CD14-positive monocyte (primary cell): ENCODE measurements at regions not wholly inside any gene's neighbourhood (a gene's known extent, or its start where the extent isn't known, plus 50 kb on each side); places are given as distances from the start of the nearest gene placed in this dataset.

ENCODE experiments used
- DNase-seq, 3 donors: peaks; one replicate each; pipeline ENCODE4 v3.0.0-alpha.2; 2011 to 2022
- H2AFZ ChIP-seq: 2 replicates; pipeline ENCODE4 v1.6.0; 2012; ENCODE audit warnings: mild to moderate bottlenecking, low read depth, low read length, inconsistent platforms; ENCODE audit not compliant: insufficient read depth, poor library complexity, severe bottlenecking
- H3K27ac ChIP-seq, 2 donors: 1 replicate in 1 of 2; 2 replicates in 1 of 2; pipeline ENCODE4 v1.5.1; 2012 to 2013; ENCODE audit warnings: low read length in 2 of 2, control low read depth in 1 of 2, inconsistent platforms in 1 of 2, low read depth in 1 of 2, mild to moderate bottlenecking in 1 of 2
- H3K27me3 ChIP-seq, 2 donors: one replicate each; pipeline versions ENCODE4 v1.6.0 to v1.6.1; 2011 to 2013; ENCODE audit warnings: low read length in 2 of 2; ENCODE audit not compliant: control insufficient read depth in 2 of 2, insufficient read depth in 2 of 2
- H3K36me3 ChIP-seq, 2 donors: replicated peaks in 1 of 2; 1 replicate in 1 of 2; 2 replicates in 1 of 2; pipeline versions ENCODE4 v1.5.1 to v1.6.1; 2012 to 2013; ENCODE audit warnings: low read length in 2 of 2, control low read depth in 1 of 2, inconsistent platforms in 1 of 2, mild to moderate bottlenecking in 1 of 2; ENCODE audit not compliant: insufficient read depth in 2 of 2, control insufficient read depth in 1 of 2
- H3K4me1 ChIP-seq, 2 donors: 1 replicate in 1 of 2; 2 replicates in 1 of 2; pipeline versions ENCODE4 v1.5.1 to v1.6.1; 2012 to 2013; ENCODE audit warnings: low read length in 2 of 2, control low read depth in 1 of 2, inconsistent platforms in 1 of 2, mild to moderate bottlenecking in 1 of 2, moderate library complexity in 1 of 2; ENCODE audit not compliant: insufficient read depth in 2 of 2, control insufficient read depth in 1 of 2
- H3K4me2 ChIP-seq: replicated peaks from 2 replicates; pipeline ENCODE3; 2012; ENCODE audit warnings: low read length, moderate library complexity, mild to moderate bottlenecking; ENCODE audit not compliant: poor library complexity, severe bottlenecking; ENCODE audit errors: extremely low read depth
- H3K4me3 ChIP-seq, 3 experiments: fragments of 200-600 bp in 1 of 3; sonication (generic) in 1 of 3; replicated peaks in 1 of 3; 1 replicate in 2 of 3; 2 replicates in 1 of 3; pipeline ENCODE4 v1.5.1; 2011 to 2013; ENCODE audit warnings: low read length in 3 of 3, mild to moderate bottlenecking in 3 of 3, control low read depth in 2 of 3, low read depth in 2 of 3, inconsistent platforms in 1 of 3, moderate library complexity in 1 of 3
- H3K79me2 ChIP-seq: 2 replicates; pipeline ENCODE4 v1.6.0; 2012; ENCODE audit warnings: mild to moderate bottlenecking, control low read depth, inconsistent platforms, low read length, moderate library complexity; ENCODE audit not compliant: insufficient read depth
- H3K9ac ChIP-seq: 2 replicates; pipeline ENCODE4 v1.6.0; 2017; ENCODE audit warnings: low read length, mild to moderate bottlenecking; ENCODE audit not compliant: insufficient read depth, poor library complexity, severe bottlenecking
- H3K9me3 ChIP-seq, 2 donors: replicated peaks in 1 of 2; 1 replicate in 1 of 2; 2 replicates in 1 of 2; pipeline versions ENCODE4 v1.5.1 to v1.6.1; 2012 to 2013; ENCODE audit warnings: low read length in 2 of 2, control low read depth in 1 of 2; ENCODE audit not compliant: control insufficient read depth in 1 of 2, insufficient read depth in 1 of 2
- H4K20me1 ChIP-seq: 2 replicates; pipeline ENCODE4 v1.6.0; 2012; ENCODE audit warnings: mild to moderate bottlenecking, low read length, control low read depth, moderate library complexity; ENCODE audit not compliant: insufficient read depth
- H3K27ac Mint-ChIP-seq, 7 donors: one replicate each; pipeline ENCODE4 v1.8.0; 2020; ENCODE audit warnings: mild to moderate bottlenecking in 7 of 7, mixed read lengths in 7 of 7, moderate library complexity in 6 of 7, inconsistent platforms in 2 of 7
- H3K27me3 Mint-ChIP-seq, 3 donors: one replicate each; pipeline ENCODE4 v1.8.0; 2021 to 2022; ENCODE audit warnings: low read depth in 3 of 3, mild to moderate bottlenecking in 3 of 3, mixed read lengths in 3 of 3, moderate library complexity in 3 of 3, inconsistent platforms in 1 of 3
- H3K36me3 Mint-ChIP-seq, 2 donors: one replicate each; pipeline ENCODE4 v1.8.0; 2020; ENCODE audit warnings: mixed read lengths in 2 of 2, inconsistent platforms in 1 of 2, mild to moderate bottlenecking in 1 of 2
- H3K4me1 Mint-ChIP-seq: one replicate; pipeline ENCODE4 v1.8.0; 2020; ENCODE audit warnings: mild to moderate bottlenecking, mixed read lengths
- H3K4me3 Mint-ChIP-seq, 2 donors: one replicate each; pipeline ENCODE4 v1.8.0; 2020; ENCODE audit warnings: mild to moderate bottlenecking in 2 of 2, mixed read lengths in 2 of 2, moderate library complexity in 1 of 2
- H3K9me3 Mint-ChIP-seq, 7 donors: one replicate each; pipeline ENCODE4 v1.8.0; 2020 to 2022; ENCODE audit warnings: mixed read lengths in 7 of 7, mild to moderate bottlenecking in 6 of 7, moderate library complexity in 6 of 7, inconsistent platforms in 2 of 7
- CTCF ChIP-seq: fragments of 200-600 bp; IDR thresholded peaks from one replicate; pipeline ENCODE4 v1.8.0; 2022; ENCODE audit warnings: antibody characterized with exemption, mild to moderate bottlenecking
- WGBS: methylation state at CpG from one replicate; pipeline ENCODE4 v1.1.5; 2013; ENCODE audit warnings: missing lambda C conversion rate; ENCODE audit not compliant: insufficient coverage; 5-methylcytosine and 5-hydroxymethylcytosine counted together
- intact Hi-C, 2 donors: fragments of 100-400 bp; cut with micrococcal nuclease; formaldehyde crosslinking; loops; one replicate each; pipeline versions ENCODE4 v1.15.0 to v1.15.1; 2023

DNA sequence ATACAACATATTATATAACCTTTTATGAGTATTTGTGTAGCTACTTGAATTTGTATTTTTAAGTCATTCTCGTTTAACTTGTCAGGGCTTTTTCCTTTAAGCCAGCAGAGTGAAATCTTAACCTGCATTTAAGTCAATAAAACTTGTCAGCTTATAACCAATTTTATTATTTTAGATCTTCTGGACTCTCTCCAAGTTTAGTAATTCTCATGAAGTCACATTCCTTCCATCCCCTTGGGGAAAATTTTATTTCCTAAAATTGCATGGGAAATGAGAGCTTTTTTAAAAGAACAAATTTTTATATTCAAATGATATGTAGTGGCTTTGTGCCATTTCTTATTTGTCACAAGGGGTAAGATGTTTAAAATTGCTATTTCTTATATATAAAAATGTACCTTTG lies 74.0 kb downstream of the SEPTIN7 start:
- H4K20me1 ChIP-seq = peaks cover 3% of the 10 kb centered on the region
- Mint-ChIP-seq H3K36me3 (peaks cover 33 to 50% of the 10 kb centered on the region in 2 donors), H3K27me3 (no peaks in the 10 kb centered on the region), H3K27ac (no peak overlapping the region), H3K4me3 (no peak overlapping the region), H3K9me3 (no peaks in the 10 kb centered on the region), H3K4me1 (no peaks in the 10 kb centered on the region)
- H3K9me3 ChIP-seq = no peaks in the 10 kb centered on the region
- H2AFZ ChIP-seq = no peak overlapping the region
- intact Hi-C loops = no loop called here
- peaks cover 11% of the 10 kb centered on the region for H3K79me2 ChIP-seq
- no peak overlapping the region for H3K27ac ChIP-seq
- no peak overlapping the region for H3K9ac ChIP-seq
- no peak overlapping the region for H3K4me3 ChIP-seq
- peaks cover 25 to 69% of the 10 kb centered on the region in 2 donors for H3K36me3 ChIP-seq
- no peaks in the 10 kb centered on the region for H3K27me3 ChIP-seq
- DNase-seq = no peak
- WGBS = no CpG with 5 or more reads among the region's 1 CpG
- H3K4me1 ChIP-seq = no peaks in the 10 kb centered on the region
- no peak for TF ChIP-seq CTCF
- H3K4me2 ChIP-seq = no peak overlapping the region

DNA sequence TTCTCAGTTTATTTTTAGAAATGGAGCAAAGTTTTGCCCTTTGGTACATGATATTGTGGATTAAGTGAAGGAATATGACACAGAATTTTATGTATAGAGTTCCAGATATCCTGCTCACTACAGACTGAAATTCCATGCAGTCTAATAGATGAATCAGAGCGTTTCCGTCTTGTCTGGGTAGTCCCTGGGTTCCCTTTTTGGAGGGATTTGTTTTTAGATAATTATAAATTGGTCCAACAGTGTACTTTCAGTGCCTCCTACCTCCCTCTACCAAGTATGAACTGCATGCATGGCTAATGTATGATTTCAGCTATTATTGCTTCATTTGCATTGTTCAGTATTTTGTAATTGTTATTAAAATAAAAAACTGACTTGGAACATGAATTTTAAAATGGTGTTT lies 74.4 kb downstream of the SEPTIN7 start:
- no peak for DNase-seq
- H3K27ac Mint-ChIP-seq = no peak overlapping the region
- WGBS = no CpG with 5 or more reads among the region's 2 CpGs

More for the DNA sequence above, 74.4 kb downstream of the SEPTIN7 start:
- H3K36me3 ChIP-seq = peaks cover 26 to 72% of the 10 kb centered on the region in 2 donors
- peaks cover 9% of the 10 kb centered on the region for H3K79me2 ChIP-seq
- no peaks in the 10 kb centered on the region for H3K4me1 Mint-ChIP-seq
- no peak overlapping the region for H3K9ac ChIP-seq
- peaks cover 36 to 50% of the 10 kb centered on the region in 2 donors for H3K36me3 Mint-ChIP-seq
- H3K4me1 ChIP-seq = no peaks in the 10 kb centered on the region
- no peak overlapping the region for H3K27ac ChIP-seq
- H3K4me2 ChIP-seq = no peak overlapping the region
- no peaks in the 10 kb centered on the region for H3K27me3 ChIP-seq
- H3K4me3 Mint-ChIP-seq = no peak overlapping the region
- no peak overlapping the region for H2AFZ ChIP-seq
- no peak overlapping the region for H3K4me3 ChIP-seq
- intact Hi-C loops = no loop called here
- no peaks in the 10 kb centered on the region for H3K9me3 ChIP-seq
- no peaks in the 10 kb centered on the region for H3K9me3 Mint-ChIP-seq
- H4K20me1 ChIP-seq = peaks cover 3% of the 10 kb centered on the region
- H3K27me3 Mint-ChIP-seq = no peaks in the 10 kb centered on the region
- no peak for TF ChIP-seq CTCF
